ENCODE measurements at regions not wholly inside any gene's neighbourhood (a gene's known extent, or its start where the extent isn't known, plus 50 kb on each side); places are given as distances from the start of the nearest gene placed in this dataset.
"Not testable (repeated sequence)": the region's sequence is repeated elsewhere in the genome, so short reads cannot be mapped to it uniquely, and the experiment has no call there.

GRCh38 chr1:199550199-199551065 lies 477.1 kb upstream of the NR5A2 start:
- no peak for DNase-seq

DNA sequence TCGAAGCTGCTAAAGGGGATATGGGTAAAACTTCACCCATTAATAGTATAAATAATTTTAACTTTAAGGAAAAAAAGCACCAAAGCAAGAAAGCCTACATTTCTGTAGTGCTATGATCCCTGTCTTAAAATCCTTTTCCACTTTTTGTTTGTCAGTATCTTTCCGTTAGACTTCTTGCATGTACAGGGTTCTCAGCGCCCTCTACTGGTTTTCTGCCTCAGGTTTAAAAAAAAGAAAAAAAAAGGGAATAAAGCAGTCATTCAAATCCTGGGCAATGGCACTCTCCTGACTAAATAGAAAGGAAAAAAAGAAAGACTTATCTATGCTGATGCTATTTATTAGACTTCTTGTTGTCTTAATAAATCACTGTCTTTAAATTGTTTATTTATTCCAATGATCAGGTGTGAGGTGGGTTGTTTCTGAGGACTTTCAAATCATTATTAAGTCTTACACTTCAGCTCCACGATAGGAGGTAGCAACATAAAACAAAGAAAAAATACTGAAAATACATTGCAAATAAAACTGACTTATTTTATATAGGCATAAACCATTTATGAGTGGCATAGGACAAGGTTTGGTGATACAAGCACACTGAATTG lies 475.4 kb upstream of the NR5A2 start:
- DNase-seq = no peak

- DNase-seq = no peak
Observed at GRCh38 chr1:199553104-199553503, 474.4 kb upstream of the NR5A2 start.

DNA sequence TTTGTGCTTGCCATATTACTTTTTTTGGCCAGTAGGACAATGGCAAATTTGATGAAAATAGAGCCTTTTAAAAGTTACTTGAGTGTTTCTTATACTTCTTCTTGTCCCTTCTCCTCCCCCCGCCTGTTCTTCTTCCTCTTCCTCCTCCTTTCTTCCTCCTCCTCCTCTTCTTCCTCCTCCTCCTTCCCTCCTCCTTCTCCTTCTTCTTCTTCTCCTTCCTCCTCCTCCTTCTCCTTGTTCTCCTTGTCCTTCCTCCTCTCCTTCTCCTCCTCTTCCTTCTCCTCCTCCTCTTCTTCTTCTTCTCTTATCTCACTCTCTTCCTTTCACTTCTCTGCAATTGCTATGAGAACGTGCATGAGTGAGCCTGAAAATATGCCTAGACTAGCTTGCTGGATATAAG lies 466.2 kb upstream of the NR5A2 start:
- no peak for DNase-seq

DNA sequence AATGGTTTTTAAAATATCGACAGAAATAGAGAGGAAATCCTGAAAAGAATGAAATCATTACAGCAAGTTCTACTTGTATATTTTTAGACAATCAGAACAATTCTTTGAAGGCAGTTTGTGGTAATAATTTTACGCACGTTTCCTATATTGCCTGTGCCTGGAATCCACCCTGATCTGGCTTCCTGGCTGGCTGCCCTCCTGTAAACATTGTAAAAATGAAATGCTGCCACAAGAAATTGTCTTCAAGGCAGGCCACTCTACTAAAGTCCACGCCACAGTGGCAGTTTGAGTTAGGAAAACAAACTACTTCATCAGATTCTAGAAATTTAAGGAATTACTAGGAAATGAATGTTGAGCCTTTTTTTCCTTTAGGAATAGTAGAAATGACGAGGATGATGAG lies 454.5 kb upstream of the NR5A2 start:
- no peak for DNase-seq

- DNase-seq = no peak
Observed at GRCh38 chr1:199574950-199575349, 452.6 kb upstream of the NR5A2 start.

DNA sequence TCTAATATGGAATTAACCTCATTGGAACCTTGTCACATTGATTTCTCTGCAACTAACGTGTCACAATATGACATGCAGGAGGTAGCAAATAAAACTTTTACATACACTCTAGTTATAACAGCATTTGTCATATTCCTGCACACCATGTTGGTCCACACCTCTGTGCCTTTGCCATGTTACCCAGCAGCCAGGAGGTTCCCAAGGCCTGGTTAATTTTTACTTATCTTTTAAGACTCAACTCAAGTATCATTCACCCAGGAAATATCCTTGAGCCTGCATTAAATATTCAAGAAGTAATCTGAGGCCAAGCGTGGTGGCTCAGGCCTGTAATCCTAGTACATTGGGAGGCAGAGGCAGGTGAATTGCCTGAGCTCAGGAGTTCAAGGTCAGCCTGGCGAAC lies 447.2 kb upstream of the NR5A2 start:
- DNase-seq = no peak

DNA sequence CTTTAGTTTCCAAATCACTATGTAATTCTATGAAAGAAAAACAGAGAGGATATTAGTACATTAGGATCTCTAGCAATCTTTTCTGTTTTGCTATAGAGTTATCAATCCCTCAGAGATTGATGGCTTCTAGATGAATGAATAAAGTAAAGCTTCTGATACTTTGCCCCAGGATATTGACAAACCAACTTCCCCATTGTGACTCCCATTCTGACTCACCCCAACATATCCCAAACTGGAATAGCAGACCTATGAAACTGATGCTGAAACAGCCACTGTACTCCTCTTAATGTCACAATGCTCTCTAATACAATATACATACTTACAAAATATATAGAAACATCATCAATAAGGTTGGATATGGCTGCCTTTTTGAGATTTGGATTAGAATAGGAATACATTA lies 442.1 kb upstream of the NR5A2 start:
- no peak for DNase-seq

DNA sequence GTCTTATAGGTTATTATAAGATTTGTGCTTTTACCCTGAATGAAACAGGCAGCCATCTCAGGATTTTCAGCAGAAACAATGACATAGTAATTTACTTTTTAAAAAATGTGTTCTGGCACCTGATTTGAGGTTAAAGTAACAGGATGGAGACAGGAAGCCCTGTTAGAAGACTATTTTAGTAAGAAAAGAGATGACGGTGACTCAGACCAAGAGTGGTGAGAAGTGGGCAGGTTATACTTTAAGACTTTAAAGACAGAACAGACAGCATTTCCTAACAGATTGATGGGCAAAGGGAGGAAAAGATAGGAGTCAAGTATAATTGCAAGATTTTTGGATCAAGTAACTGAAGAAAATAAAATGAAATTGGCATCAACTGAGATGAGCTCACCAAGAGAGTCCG lies 436.8 kb upstream of the NR5A2 start:
- DNase-seq = no peak

DNA sequence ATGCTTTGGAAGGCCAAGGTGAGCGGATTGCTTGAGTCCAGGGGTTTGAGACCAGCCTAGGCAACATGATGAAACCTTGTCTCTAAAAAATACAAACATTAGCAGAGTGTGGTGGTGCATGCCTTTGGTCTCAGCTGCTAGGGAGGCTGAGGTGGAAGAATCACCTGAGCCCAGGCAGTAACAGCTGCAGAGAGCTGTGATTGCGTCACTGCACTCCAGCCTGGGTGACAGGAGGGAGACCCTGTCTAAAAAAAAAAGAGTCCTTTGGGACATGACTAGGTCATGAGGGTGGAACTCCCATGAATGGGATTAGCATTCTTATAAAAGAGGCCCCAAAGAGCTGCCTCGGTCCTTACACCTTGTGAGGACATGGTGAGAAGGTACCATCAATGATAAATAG lies 436.0 kb upstream of the NR5A2 start:
- DNase-seq = no peak

- no peak for DNase-seq
Observed at GRCh38 chr1:199593475-199593874, 434.0 kb upstream of the NR5A2 start.

DNA sequence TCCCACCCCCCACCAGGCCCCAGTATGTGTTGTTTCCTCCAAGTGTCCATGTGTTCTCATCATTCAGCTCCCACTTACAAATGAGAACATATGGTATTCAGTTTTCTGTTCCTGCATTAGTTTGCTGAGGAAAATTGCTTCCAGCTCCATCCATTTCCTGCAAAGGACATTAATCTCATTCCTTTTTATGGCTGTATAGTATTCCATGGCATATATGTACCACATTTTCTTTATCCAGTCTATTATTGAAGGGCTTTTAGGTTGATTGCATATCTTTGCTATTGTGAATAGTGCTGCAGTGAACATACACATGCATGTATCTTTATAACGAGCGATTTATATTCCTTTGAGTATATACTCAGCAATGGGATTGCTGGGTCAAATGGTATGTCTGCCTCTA lies 431.1 kb upstream of the NR5A2 start:
- not testable (repeated sequence) for DNase-seq

DNA sequence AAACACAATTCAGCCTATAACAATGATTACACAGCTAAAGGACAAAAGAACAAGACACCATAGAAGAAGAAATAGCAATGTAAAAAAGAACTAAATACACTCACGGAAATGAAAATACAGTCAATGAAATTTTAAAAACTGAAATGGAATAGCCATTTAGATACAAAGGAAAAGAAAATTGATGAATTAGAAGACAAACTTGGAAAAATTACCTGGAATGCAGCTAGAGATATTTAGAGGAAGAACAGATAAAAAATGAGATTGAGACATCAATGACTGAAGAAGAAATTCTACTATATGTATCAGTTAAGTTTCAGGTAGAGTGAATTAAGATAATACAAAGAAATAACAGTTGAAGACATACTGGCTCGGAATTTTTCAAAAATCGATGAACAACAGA lies 430.4 kb upstream of the NR5A2 start:
- no peak for DNase-seq

DNA sequence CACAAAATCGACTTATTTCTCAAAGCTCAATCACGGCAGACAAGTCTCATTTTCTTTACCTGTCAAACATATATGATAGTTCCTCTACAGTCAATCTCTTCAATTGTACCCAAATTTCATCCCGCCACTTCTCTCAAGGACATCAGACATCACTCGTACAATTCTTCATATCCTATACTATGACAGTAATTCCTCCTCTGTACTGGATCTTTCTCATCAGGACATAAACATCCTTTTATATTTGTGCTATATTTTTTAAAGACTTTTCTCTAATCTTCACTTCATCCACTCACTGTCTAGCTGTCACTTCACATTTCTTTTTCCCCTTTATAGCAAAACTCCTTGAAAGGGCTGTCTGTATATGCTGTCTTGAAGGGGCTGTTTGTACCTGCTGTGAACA lies 419.1 kb upstream of the NR5A2 start:
- no peak for DNase-seq

DNA sequence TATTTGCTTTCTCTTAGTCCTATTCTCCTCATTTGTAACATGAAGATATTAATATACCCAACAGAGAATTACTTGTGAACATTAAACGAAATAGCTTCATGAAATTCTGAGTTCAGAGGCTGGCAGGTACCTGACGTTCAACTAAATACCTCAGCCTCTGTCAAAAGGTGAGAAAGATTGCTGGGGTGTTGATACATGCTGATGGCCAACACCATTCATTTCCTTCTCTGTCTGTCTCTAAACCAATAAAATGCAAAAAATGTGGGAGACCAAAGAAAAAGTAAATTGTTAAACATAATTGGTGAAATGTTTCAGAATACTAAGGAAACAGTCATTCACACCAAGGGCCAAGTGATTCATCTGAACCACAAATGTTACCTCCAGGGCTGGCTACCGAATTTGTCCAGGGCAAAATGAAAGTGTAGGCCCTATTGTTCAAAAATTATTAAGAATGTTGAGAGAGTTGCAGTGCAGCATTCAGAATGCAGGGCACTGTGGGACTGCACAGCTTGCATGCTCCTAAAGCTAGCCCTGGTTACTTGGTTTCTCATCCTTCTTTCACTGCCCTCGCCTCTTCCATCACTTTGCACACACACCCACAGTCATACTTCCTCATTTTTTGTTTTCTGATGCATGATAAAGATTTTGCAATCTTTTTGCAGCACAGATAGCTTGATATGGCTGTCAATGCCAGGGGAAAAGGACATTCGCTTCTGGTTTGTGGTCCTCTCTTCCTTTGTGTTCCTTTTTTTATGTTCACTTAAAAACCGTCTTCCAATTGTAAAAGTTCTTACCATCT lies 414.3 kb upstream of the NR5A2 start:
- DNase-seq = no peak

GRCh38 chr1:199616947-199617346 lies 410.6 kb upstream of the NR5A2 start:
- DNase-seq = no peak

- no peak for DNase-seq
Observed at GRCh38 chr1:199619223-199619622, 408.3 kb upstream of the NR5A2 start.

GRCh38 chr1:199626228-199626627 lies 401.3 kb upstream of the NR5A2 start:
- not testable (repeated sequence) for DNase-seq

- no peak for DNase-seq
Observed at GRCh38 chr1:199629624-199630023, 397.9 kb upstream of the NR5A2 start.

DNA sequence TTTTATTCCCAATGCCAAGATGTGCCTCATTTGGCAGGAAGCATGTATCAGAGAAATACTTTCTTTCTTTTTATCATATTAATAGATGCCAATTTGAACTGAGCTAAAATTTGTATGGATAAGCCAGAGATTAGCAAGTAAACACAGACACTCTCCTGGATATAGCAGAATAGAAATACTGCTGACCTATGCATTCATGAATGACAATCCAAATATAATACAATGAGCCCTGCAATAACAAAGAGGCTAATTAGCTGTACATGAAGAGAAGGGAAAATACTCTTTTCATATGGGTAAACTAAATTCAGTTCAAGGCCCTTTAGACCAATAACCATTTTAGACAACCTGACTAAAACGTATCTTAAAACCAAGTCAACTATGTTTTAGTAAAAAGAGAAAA lies 388.1 kb upstream of the NR5A2 start:
- no peak for DNase-seq

- no peak for DNase-seq
Observed at GRCh38 chr1:199641531-199641930, 386.0 kb upstream of the NR5A2 start.

DNA sequence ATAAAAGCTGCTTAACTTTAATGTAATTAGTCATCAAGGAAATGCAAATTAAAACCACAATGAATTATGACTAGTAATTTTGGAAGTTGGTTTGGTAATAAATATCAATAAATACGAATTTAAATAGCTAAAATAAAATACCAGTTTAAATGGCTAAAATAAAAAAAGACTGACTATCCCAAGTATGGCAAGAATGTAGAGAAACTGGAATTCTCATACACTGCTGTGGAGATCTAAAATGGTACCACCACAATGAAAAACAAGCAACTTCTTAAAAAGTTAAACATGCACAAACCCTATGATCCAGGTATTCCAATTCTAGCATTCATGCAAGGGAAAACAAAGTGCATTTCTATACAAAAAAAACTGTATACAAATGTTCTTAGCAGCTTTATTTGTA lies 382.6 kb upstream of the NR5A2 start:
- no peak for DNase-seq

DNA sequence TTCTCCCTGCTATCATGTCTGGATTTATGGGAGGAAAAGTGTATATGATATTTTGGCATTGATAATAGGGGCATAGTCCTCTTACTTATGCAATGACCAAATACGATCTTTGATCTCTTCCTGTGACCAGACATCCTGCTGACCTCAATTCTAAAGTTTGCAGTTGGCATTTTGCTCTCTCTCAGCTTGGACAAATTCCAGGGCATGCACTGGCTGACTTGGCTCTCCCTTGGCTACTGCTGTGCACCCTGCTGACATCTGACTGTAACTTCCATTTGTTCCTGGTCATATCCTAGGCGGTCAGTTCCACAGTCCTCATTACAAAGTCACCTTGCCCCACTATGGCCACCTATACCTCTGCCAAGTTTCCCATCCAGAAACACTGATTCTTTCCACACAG lies 380.7 kb upstream of the NR5A2 start:
- no peak for DNase-seq

GRCh38 chr1:199657449-199657848 lies 370.1 kb upstream of the NR5A2 start:
- no peak for DNase-seq

Data from central memory CD4-positive, alpha-beta T cell (primary cell).